GM18870 (cell line): ENCODE measurements at regions not wholly inside any gene's neighbourhood (a gene's known extent, or its start where the extent isn't known, plus 50 kb on each side); places are given as distances from the start of the nearest gene placed in this dataset.
A peak's percentile ranks its signal among the peaks of the same experiment; 100 is the strongest.

Source experiments
- ATAC-seq: cut with Tn5 transposase; IDR thresholded peaks from one replicate; pipeline ENCODE4 v1.9.1; 2021; ENCODE audit warnings: moderate library complexity; ENCODE audit not compliant: unreplicated experiment

DNA sequence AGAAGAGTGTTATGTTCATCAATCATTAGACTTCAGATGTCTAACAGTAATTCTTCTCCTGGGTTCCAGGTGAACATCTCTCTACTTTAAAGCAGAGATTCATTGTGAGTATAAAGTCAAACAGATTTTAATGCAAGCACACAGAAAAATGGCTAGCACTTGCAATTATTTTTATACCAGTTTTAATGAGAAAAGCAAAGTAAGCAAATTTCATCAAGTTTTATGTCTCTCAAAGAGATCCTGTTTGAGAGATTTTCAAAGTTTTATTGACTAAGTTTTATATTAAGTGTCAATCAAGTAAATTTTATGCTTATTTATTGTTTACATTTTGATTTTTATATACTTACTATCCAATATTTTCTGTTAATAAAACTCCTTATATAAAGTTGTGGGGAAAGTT, 1628.5 kb downstream of the HACE1 start:
- ATAC-seq = no peak

DNA sequence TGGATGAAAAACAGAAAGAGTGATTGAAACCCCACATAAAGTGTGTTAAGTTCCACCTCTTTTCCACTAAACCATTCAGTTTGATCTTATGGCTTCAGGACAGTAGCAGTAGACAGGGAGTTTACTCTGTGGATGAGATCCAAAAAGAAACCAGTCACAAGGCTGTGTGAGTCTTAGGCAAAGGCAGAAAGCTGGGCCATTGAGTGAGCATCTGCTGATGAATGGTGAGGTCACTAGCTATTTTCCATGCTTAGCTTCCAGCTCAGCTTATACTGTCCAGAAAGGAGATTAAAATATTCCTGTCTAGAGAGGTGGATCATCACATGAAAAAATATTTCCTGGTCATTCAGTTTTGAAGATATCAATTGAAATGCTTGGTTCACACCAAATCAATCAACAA, 1643.9 kb downstream of the HACE1 start:
- no peak for ATAC-seq

GRCh38 chr6:103210686-103211085, 1649.0 kb downstream of the HACE1 start:
- ATAC-seq = no peak

- ATAC-seq = no peak
These were observed 1661.3 kb downstream of the HACE1 start for GRCh38 chr6:103198386-103198785.

DNA sequence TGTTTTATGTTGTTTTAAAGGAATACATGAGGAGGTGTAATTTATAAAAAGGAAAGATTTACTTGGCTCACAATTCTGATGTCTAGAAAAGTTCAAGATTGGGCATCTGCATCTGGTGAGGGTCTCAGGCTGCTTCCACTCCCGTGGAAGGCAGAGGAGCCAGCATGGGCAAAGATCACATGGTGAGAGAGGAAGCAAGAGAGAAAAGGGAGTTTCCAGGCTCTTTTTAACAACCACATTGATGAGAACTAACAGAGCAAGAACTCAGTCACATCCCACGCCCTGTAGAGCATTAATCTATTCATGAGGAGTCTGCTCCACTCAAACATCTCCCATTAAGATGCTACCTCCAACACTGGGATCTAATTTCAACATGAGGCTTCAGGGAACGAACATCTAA, 1666.3 kb downstream of the HACE1 start:
- ATAC-seq = peak; percentile 71

DNA sequence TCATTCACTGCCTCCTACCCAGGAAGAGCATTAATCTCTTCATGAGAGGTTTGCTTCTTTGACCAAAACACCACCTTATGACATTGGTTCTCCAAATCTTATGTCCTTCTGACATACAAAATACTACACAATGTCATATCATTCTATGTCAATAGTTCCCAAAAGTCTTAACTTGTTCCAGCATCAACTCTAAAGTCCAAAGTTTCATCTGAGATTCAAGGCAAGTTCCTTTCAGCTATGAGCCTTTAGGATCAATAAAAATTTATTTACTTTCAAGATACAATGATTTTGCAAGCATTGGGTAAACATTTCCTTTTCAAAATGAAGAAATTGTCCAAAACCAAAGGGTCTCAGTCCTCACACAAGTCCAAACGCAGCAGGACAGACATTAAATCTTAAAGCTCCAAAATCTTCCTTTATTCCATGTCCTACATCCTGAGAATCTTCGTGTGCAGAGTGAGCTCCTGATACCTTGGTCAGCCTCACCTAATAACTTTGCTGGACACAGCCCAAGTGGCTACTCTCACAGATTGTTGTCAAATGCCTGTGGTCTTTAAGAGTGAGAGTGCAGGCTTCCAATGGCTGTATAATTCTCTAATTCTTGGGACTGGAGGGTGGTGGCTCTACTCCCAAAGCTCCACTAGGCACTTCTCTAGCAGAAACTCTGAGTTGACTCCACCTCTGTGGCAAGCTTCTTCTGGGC, 1668.2 kb downstream of the HACE1 start:
- no peak for ATAC-seq

DNA sequence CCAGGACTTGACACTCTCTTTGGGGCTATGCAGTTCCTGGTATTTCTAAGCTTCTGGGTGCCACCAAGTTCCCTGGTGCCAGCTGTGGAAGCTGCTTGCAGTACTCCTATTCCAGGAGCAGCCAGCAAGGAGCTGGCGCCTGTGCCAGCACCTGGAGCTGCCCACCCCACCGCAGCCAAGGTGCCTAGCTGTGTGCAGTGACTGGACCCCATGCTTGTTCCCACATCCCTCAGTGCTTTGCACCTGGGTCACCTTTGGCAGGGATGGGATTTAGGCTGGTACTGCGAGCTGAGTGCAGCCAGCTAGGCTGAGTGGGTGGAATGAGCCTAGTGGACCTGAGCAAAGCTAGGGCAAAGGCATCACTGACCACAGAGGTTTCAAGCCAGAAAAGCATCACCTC, 1674.9 kb downstream of the HACE1 start:
- no peak for ATAC-seq

DNA sequence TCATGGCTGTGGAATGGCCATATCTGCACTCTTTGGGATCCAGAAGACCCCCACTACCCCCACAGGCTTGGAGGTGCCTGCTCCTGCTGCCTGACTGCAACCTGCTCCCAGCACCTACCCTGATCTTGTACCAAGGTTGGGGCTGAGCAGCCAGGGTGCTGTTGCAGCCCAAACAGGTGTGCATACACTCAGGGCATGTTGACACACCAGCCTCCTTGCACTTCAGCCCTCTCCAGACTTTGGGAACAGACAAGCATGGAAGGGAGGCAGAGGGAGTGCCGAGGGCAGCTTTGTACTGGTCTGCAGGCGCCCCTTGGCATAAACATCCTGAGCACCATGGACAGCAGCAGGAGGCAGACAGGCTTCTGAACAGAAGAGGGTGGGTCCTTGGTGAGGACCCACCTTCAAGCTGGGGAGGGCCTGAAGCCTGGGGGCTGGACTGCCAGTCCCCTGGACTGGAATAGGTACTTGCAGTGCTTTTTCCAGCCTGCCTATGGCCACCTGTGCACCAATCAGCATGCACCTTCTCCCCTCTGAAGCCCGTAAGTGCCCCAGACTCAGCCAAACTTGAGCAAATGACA, 1675.8 kb downstream of the HACE1 start:
- ATAC-seq = no peak

GRCh38 chr6:103178193-103178592, 1681.5 kb downstream of the HACE1 start:
- ATAC-seq = no peak

DNA sequence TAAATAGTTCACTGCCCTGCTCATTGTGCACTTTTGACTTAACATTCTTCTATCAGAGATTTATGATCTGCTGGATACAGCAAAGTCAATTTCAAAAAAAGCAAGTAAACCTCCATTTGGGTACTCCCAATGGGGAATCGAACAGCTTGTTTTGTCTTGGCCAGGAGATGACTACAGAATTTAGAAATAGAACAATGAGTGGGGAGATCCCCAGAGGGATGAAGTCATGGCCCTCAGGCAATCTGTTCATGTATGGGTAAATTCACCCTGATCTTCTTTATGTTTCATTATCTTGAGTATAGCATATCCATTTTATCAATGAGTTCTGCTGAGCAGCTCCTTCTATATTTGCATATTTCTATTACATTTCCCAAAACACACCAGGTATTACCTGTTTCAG, 1681.9 kb downstream of the HACE1 start:
- ATAC-seq = no peak

- ATAC-seq = no peak
These were observed 1684.7 kb downstream of the HACE1 start for GRCh38 chr6:103175056-103175455.

DNA sequence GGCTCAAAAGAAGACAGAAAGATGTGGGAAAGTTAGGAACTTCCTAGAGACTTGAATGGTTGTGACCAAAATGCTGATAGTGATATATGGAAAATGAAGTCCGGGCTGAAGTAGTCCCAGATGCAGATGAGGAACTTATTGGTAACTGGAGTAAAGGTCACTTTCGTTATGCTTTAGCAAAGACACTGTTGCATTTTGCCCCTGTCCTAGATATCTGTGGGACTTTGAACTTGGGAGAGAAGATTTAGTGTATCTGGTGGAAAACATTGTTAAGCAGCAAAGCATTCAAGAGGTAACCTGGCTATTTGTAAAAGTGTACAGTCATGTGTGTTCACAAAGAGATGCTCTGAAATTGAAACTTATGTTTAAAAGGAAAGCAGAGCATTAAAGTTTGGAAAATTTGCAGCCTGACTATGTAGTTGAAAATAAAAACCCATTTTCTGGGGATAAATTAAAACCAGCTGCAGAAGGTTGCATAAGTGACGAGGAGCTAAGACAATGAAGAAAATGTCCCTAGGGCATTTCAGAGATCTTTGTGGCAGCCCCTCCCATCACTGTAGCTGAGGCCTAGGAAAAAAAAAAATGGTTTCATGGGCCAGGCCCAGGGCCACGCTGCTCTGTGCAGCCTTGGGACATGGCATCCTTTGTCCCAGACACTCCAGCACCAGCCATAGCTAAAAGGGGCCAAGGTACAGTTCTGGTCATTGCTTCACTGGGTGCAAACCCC, 1692.2 kb downstream of the HACE1 start:
- no peak for ATAC-seq

GRCh38 chr6:103154779-103155572, 1704.7 kb downstream of the HACE1 start:
- ATAC-seq = no peak

DNA sequence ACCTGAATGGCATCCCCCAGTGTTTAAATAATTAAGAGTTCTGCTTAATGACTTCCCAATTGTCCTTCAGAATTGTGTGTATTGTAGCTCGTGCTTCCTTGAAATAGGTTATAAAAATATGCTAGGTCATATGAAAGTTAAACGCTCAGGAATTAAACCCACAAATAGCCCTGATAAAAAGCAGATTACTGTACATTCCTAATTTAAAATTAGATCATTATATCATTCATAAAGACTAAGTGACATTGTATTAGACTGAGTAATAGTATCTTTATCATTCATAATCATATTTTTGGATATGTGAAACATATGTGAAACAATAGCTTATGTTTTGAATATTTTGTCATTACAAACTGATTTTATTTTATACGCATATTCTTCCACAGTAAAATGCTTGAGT, 1706.7 kb downstream of the HACE1 start:
- ATAC-seq = no peak

GRCh38 chr6:103142902-103143301, 1716.8 kb downstream of the HACE1 start:
- ATAC-seq = no peak

DNA sequence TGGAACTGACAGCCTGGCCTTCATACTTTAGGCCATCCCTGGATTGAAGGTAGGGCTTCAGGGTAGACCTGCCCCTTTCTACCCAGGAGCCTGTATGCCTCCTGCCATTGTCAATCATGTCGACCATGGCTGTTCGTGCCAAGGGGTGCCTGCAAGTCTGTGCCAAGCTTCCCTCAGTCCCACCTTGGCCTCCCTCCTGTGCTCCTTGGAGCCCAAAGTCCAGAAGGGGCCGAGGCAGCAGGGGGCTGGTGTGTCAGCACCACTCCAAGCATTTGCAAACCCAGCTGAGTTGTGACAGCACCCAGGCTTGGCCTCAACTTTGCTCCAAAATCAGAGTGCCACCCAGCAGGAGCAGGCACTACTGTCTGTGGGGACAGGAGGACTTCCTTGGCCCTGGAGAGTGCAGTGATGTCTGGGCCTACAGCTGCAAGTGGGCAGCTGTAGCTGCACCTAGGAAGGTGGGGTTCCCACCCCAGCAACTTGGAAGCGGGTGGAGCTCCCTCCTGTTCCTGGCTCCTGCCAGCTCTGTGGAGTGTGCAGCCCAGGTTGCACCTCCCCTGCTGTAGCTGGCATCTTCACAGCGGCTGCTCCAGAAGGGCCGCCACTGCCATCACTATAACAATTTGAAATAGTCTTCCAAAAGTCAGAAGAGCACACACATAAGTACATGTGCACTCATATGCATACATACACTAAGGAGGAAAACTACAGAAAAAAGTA, 1719.3 kb downstream of the HACE1 start:
- ATAC-seq = no peak

DNA sequence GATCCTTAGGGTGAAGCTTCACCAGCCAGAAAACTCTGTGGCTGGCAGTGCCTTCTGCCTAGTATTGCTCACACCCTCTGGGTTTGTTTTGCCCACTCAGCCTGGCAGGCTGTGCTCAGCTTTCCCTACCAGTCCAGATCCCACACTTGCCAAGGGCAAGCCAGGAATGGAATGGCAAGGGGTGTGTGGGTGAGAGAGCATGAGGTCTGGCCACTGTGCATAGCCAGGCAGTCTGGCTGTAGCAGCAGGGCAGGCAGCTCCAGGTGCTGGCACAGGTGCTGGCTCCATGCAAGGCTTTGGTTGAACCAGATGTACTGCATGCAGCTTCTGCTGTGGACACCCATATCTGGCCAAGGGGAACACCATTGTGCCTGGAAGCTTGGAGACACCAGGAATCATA, 1720.3 kb downstream of the HACE1 start:
- no peak for ATAC-seq

- ATAC-seq = no peak
These were observed 1731.0 kb downstream of the GRIK2 start for GRCh38 chr6:103124471-103124870.

GRCh38 chr6:103122766-103123601, 1729.5 kb downstream of the GRIK2 start:
- peak; percentile 56 for ATAC-seq

GRCh38 chr6:103119056-103119455, 1725.5 kb downstream of the GRIK2 start:
- no peak for ATAC-seq
